Dermis microvascular lymphatic vessel endothelial cell (primary cell): ENCODE measurements at regions not wholly inside any gene's neighbourhood (a gene's known extent, or its start where the extent isn't known, plus 50 kb on each side); places are given as distances from the start of the nearest gene placed in this dataset.
A peak's percentile ranks its signal among the peaks of the same experiment; 100 is the strongest.
"Not testable (repeated sequence)": the region's sequence is repeated elsewhere in the genome, so short reads cannot be mapped to it uniquely, and the experiment has no call there.

Experiments
- DNase-seq, 2 donors: peaks; one replicate each; pipeline versions ENCODE4 v3.0.0 to v3.0.0-alpha.2; 2010; ENCODE audit warnings: low read depth in 2 of 2

DNA sequence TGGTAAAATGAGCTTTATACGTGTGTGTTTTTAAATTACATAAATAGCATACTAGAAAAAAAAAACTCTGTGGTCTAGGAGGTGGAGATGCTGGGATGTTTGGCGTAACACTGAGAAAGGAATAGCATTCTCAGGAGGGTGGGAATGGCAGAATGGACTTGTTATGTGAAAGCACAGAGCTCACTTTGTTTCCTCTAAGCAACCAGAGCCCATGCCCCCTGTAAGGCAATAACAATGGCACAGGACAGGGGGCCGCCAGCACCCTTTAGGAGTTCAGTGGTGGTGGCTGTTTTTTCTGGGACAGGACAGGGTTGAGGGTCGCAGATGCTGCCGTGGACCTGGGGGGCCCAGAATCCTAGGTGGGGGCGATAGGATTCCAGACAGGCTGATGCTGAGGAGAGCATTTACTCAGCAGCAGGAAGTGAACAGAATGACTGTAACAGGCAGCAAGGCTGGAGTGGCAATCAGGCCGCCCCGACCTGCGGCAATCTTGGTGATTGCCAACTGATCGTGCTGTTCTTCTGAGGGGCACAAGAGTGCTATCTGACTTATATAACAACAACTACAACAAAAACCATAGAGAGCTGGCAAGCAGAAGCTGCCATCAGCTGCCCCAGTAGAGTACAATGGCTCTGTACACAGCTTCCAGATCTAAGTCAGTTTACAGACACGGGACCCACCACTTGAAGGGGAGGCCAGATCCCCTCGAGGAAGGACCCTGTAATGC lies 160.4 kb downstream of the UACA start:
- no peak for DNase-seq

DNA sequence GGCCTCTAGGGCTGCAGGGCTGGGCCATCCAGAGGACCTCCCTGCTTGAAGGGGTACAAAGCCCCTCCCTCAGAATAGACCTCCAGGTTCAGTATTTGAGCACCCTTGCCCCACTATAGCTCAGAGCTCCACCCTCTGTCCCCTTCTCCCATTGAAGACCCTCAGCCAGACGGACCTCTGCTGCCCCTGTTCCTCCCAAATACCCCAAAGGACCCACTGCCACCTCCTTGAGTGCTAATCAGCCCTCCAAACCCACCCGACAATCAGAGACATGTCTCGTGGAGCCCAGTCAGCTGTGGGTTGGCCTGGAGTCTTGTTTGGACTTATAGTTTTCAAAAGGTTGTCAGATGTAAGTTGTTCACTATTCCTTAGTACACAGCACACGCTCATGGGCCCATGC lies 161.1 kb downstream of the UACA start:
- DNase-seq: no peak

DNA sequence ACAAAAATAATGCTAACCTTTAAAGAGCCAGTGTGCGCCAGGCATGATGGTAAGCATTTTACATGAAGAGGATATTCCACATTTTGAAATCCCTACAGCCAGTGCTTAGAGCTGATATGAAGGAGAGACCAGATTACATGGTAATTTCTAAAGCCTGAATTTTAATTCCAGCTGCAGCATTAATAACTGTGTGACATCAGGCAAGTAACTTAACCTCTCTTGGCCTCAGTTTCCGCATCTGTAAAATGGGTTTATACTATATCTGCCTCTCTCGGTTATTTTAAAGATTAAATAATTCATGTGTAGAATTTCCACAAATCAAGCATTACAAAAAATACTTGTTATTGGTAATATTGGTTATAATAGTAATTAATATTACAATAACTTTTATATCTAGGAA lies 165.4 kb downstream of the UACA start:
- DNase-seq: no peak

DNA sequence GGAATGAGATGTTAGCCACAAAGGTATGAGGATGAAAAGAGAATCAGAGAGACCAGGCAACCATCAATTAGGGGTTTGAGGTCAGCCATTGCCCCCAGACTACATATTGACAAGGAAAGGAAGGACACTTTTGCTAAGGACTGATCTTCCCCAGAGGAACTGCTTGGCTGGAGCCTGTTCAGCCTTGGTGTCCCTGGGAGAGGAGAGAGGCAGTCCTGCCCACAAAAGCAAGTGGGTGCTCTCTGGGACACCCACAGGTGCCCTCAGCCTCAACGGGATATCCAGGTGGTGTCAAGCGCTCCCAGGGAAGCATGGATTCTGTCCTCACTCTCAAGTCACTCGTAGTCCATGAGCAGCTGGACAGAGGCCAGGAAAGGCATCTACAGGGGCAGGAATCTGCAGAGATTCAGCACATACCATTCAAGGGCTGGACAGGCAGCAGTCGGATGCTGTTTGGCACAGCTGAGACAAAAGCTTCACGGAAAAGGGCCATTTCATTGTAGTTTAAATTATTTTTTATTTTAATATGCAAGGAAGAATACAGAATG lies 166.2 kb downstream of the UACA start:
- no peak for DNase-seq

DNA sequence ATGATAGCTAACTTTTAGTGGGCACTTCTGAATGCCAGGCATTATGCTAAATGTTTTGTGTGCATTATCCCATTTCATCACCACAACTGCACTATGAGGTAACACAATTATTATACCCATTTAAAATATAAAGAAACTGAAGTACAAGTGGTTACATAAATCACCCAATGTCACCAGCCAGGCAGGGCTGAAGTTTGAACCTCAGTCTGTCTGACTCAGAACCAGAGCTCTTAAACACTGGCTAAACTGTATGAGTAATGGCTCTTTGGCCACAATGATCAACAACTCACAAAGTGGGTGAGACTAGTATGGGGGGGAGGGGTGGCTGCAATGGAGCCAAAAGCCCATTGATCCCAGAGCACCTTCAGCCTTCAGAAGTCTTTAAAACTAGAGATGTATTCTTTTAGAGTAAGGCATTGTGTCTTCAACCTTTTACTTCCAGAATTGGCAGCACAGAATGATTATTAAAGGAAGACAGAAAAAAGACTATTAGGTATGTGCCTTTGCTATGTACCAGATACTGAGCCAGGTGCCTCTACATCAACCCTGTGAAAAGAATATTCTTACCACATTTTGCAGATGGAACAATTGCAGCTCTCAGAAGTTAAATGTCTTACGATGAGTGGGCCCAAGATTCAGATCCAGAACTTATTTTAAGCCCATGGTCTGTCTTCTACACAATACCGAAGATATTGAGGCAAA lies 166.9 kb downstream of the UACA start:
- peak in 1 of 2 donors; percentile 33 for DNase-seq

DNA sequence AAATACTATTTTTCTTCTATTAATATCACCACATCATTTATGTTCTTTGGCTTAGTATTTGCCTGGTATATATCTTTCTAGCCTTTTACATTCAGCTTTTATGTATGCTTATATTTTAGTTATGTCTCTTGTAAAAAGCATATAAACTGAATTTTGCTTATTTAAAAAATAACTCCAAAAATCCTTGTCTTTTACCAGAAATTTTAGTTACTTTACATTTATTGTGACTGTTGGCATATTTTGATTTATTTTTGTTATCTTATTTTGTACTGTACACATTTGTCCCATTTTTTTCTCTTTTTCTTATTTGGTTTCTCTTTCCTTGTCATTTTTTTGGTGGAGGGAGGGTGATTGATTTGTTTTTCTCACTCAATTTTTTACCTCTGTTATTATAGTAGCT lies 169.6 kb downstream of the UACA start:
- no peak for DNase-seq

DNA sequence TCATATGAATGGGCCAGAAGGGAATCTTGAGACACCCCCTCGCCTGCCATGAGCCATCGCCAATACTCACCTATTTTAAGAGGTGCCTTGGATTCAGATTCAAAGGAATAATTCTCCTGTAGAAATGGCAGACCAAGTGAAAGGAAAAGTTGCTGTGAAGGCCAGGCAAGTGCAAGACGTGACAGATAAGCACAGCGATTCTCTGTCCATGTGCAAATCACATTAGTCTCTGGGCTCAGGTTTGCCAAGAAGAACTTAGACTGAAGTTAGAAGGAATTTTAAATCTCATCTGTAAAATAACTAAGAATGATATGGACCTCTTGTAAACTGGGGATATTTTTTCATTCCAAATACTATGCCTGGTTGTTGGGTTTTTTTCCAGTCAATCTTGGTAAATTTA lies 173.6 kb downstream of the UACA start:
- no peak for DNase-seq

DNA sequence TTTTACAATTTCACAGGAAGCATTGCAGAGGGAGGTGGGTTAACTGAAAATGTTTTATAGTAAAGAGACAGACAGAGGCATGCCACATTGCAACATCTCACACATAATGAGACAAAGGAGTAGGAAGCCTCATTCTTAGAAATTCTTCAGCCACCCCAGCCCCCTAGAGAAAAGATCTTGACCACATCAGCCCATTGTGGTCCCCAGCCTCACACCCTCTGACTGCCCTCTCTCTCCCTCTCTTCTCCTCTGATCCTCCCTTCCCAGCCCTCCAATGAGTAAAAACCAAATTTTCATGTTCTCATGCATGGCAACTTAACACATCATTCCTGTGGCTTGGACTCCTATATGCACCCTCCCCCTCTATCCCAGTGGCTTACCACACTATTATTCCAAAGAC lies 174.1 kb downstream of the UACA start:
- DNase-seq: no peak

DNA sequence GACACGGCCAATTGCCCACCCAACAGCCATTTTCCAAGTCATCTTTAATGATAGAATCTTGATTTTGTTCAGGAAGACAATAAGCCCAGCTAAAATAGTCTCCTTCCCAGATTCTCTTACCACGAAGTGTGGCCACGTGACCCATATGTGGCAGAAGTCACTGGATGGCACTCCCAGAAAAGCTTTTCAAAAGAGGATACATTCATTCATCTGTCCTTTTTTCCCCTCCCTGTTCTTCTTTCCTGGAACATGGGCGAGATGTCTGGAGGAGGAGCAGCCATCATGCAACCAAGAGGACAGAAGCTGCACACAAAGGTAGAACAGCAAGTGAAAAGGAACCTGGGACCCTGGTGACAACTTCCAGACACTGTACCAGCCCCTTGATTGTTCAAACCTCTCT lies 174.7 kb downstream of the UACA start:
- DNase-seq: no peak

DNA sequence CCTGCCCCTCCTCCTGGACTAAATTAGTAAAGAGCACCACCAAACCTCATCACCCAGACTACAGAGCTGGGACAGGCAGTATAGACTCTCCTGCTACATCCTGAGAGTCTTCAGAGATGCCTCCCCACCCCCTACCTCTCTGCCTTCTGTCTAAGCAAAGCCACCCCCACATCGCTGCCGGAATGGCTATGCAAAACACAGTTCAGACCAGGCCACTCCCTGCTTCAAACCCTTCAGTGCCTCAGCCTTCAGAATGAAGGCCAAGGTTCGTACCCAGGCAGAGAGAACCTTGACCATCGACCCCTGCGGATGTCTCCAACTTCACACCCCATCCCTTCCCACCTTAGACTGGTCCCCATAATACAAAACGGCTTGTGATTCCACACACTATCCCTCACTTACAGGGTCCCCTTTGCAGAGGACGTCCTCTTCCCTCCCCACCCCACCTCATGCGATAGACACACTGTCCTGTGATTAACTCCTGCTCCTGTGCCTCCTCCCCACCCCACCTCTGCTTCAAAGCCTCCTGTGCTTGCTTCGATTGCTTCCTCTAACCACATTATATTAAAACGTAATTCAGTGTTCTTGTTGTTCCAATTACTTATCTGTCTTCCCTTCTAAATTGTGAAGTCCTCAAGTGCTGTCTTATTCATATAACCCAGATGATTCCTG lies 175.3 kb downstream of the UACA start:
- DNase-seq: no peak

DNA sequence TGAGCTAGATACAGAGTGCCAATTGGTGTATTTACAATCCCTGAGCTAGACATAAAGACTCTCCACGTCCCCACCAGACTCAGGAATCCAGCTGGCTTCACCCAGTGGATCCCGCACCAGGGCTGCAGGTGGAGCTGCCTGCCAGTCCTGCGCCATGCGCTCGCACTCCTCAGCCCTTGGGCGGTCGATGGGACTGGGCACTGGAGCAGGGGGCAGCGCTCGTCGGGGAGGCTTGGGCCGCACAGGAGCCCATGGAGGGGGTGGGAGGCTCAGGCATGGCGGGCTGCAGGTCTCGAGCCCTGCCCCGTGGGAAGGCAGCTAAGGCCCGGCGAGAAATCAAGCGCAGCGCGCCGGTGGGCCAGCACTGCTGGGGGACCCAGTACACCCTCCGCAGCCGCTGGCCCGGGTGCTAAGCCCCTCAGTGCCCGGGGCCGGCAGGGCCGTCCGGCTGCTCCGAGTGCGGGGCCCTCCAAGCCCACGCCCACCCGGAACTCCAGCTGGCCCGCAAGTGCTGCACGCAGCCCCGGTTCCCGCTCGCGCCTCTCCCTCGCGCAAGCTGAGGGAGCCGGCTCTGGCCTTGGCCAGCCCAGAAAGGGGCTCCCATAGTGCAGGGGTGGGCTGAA lies 176.2 kb downstream of the UACA start:
- not testable (repeated sequence) for DNase-seq

DNA sequence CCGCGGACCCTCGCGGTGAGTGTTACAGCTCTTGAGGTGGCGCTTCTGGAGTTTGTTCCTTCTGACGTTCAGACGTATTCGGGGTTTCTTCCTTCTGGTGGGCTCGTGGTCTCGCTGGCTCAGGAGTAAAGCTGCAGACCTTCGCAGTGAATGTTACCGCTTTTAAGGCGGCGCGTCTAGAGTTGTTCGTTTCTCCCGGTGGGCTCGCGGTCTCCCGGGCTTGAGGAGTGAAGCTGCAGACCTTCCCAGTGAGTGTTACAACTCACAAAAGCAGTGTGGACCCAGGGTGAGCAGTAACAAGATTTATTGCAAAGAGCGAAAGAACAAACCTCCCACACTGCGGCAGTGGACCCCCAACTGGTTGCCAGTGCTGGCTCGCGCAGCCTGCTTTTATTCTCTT lies 177.1 kb downstream of the UACA start:
- DNase-seq: no peak

DNA sequence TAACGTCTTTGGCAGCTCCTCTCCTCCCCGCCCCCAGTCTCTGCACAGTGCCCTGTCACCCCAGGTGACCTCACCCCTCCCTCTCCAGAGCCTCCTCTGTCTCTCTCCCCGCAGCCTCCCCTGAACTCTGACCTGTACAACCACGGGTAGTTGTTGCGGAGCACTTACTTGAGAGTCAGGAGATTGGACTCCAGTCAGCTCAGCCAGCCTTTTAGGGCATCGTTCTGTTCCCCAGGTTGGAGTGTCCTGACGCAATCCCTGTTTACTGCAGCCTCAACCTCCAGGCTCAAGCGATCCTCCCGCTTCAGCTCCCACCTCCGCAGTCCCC lies 177.7 kb downstream of the UACA start:
- no peak for DNase-seq

DNA sequence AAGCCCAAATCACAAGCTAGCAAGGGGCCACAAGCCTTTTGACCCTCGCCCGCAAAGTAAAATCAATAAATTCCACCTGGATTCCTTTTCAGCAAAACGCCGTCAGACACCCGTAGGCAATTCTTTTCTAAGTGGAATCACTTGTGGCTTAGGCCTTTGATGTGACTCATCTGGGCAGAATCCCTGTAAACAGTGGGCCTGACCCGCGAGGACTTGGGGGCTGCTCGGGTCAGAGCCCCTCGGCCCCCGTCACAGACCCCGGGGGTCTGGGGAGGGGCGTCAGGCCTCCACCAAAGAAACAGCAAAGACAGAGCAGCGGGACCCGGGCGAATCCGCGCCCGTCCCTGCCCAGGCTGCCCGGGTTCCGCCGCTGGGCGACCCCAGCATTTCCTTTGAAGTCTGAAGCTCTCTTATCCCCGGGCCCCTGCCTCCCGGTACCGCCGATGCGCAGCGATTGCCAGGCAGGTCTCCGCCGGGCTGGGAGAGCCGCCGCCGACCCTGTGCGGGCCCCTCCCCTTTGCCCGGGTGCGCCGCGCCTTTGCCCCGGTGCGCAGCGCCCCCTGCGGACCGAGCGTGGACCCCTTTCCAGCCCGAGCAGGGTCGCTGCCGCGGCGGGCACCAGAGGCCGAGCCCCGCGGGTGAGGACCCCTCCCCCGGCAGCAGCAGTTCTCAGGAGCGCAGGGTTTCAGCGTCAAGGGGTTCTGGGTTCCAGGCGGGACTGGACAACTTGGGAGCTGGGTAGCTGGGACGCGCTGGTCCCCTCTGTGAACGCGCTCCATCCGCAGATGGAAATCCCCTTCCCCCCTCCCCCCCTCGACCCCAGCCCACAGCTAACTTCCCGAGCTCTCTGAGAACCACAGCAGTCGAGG lies 178.3 kb downstream of the UACA start:
- DNase-seq: peak in 1 of 2 donors; percentile 12

DNA sequence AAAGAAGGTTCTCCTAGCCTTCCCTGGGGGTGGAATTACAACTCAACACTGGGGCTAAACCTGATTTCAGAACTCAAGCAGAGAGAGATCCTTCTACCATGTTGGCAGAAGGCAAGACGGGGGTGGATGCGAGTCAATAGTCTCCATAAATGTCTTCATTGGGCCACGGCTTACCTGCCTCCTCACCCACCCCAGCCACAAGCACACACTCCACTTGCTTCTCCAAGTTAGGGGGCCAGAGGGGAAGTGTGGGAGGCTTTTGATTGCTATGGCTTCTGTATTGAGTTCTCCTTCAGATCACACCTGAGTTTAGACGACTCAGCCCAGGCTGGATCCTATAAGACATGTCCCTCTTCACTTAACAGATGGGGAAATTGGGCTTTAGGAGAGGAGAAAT lies 178.9 kb downstream of the UACA start:
- no peak for DNase-seq

DNA sequence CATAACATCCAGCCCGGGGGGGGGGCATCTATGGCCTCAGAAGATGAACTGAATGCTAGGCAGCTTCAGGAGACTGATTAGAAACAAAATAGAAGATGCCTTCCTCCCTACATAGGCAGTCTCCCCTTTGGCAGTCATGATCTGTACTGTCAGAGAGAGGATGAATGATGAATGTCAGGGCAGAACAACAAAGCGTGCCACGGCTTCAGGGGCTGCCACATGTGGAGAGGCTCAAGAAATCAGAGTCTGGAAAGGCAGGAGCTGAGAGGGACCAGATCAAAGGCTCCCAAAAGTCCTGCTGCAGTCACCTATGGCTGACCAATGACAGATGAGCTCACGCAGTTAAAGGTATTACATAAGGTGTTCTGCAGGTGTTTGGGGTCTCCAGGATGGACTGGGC lies 180.4 kb downstream of the UACA start:
- no peak for DNase-seq

DNA sequence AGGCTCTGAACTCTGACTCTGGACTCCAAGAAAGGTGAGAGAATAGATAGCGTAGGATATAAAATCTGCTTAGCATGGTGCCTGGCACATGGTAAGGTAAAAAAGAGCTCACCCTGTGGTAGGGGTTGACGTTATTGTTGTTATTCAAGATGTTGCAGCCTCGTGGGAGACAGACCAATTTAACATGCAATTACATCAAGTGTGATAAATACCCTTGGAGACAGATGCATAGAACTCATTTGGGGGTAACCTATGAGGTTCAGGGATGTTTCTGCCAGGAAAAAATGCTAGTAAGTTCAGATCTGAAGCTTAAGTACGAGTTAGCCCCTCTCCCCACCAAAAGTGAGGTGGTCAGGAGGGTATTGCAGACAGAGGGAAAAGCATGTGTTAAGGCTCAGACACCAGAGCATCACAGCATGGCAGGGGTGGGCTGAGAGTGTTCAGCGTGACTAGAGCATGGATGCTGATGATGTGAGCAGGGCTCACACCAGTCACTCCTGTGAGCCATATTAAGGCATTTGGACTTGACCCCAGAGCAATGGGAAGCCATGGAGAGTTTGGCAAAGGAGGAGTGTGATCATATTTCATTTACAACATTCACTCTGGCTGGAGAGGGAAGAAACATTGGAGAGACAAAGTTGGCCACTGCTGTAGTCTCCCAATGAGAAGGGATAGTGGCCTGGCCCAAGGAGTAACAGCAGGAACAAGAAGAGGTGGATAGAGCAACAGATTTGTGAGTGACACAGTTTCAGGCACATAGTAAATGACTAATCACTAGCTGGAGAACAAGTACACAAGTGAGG lies 181.0 kb downstream of the UACA start:
- no peak for DNase-seq

DNA sequence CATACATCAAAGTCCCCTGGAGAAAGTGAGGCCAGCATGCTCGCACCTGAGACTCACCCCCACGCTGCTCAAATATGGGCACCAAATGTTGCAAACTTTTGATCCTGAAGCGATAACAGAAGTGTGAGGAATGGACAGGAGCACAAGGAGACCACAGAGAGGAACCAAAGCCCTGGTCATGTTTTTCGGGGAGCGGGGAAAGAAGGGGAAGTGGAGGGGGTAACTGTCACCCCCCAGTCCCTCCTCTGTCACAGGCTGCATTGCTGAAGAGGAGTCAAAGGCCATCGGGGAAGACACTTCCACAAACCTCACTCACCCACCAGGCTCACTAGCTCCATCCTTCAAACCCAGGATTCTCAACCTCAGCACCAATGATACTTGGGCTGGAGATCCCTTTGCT lies 182.4 kb downstream of the UACA start:
- DNase-seq: no peak

DNA sequence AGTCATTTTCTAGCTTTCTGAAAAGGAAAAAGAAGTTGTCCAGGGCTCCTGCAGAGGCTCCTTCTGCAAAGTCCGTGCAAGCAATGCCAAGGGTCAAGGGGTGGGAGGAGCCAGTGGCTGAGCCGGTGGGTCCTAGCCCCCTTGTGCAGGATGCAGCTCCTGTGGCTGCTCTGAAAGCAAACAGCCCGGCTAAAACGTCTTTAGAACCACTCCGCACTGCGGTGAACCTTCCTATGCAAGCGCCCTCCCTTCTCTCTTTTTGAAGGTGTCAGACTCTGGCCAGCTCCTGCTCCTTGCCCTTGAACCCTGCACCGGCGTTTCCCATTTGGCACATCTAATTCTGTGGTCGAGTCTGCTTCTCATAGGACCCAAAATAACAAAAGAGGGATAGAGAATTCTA lies 183.1 kb downstream of the UACA start:
- no peak for DNase-seq

DNA sequence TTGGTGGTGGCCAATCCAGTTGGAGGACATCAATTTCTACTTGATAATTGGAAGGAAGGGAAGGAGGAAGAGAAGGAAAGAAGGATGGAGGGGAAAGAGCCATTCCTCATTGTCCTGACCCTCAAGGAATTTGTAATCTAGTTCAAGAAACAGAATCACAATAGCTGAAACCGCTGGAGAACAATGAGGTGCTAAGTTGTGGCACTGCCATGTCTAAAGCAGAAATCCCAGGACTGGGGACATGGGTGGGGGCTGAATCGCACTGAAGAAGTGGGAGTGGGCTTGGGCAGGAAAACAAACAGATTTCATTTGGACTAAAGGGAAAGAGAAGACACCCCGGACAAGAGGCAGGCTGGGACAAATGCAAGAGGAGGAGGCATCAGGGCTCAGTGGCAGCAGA lies 183.6 kb downstream of the UACA start:
- no peak for DNase-seq

DNA sequence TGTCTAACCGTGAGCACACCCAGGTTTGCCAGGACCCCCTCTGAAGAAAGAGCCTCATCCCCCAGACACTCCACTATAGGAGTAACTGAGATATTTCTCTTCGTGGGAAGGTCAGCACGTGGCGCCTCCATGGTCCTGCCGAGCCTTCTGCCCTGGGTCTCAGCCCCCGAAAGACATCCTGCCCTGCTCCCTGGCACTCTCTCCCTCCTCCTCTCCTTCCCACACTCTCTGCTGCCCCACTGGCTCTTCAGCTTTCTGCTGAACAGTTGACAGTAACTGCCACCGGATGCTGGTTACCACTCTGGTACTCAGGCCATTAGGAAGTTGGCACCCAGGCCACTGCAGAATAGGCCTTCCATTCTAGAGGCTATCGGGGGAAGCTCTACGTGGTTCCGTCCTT lies 185.2 kb downstream of the UACA start:
- no peak for DNase-seq
